HG03342 (cell line): ENCODE measurements at regions not wholly inside any gene's neighbourhood (a gene's known extent, or its start where the extent isn't known, plus 50 kb on each side); places are given as distances from the start of the nearest gene placed in this dataset.

Experiments used
- ATAC-seq: cut with Tn5 transposase; IDR thresholded peaks from one replicate; pipeline ENCODE4 v1.9.1; 2021; ENCODE audit warnings: mild to moderate bottlenecking, moderate library complexity; ENCODE audit not compliant: unreplicated experiment

DNA sequence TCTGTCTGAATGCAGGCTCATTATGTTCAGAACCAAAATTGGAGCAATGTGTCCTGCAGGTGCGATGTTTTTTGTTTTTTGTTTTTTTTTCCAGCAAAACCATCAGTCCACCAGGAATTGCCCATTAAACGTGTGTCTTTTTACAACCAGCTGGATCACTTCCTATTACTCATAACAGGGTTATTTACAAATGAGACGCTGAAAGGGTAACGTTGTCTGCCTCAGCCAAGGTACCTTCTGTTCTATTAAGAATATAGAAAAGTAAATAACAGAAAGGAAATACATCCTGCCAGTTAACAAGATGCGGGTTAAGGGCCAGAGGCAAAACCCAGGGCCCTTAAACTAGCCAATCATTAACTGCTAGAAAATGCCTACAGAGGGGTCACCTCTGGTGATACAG, 590.4 kb downstream of the TBC1D4 start:
- no peak for ATAC-seq

DNA sequence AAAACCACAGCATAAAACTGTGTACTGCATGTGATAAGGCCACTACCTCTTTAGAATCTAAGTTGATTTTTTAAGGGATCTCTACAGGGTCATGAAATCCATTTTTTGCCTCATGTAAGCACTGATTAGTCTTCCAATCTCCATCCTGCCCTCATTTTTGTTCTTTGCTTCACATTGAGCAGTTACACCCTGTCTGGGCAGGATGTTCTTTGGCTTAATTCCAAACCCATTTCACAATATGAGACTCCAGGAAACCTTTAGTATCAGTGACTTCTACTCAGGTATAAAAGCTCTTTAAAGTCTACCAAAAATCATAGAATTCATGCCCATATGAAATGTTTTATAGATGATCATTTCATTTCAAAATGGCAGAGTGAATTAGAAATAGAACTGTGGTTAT, 592.6 kb downstream of the TBC1D4 start:
- no peak for ATAC-seq

DNA sequence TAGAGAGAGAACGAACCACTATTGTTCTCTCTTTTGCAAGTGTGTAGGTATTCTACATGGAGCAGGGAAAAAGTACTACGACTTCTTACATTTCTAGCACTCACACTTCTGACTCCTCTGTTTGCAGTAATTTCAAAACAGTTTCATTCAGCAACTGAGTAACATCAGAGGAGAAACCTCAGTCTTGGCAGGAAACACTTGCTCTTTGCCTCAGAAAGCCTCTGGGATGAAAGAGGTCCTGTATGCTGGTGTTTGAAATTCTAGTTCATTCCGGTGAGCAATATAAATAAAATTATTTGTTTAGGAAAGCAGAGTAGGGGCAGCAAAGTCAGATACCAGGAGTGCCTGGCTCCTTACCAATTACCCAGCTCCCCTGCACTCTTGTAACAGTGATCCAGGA, 595.5 kb downstream of the TBC1D4 start:
- ATAC-seq = no peak

DNA sequence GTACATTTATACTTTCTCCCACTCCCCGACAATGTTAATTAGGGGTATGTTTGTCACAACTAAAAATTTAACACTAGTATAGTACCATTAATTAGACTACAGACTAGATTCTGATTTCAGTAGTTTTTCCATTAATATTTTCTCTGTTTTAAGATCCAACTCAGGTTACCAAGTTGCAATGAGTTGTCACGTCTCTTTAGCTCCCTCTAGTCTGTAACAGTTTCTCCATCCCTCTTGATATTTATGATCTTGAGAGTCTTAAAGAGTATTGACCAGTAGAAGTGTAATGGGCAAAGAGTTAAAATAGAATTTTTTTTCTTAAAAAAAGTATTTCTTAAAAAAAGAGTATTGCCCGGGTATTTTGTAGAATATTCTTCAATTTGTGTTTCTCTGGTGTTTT, 598.1 kb downstream of the TBC1D4 start:
- no peak for ATAC-seq

DNA sequence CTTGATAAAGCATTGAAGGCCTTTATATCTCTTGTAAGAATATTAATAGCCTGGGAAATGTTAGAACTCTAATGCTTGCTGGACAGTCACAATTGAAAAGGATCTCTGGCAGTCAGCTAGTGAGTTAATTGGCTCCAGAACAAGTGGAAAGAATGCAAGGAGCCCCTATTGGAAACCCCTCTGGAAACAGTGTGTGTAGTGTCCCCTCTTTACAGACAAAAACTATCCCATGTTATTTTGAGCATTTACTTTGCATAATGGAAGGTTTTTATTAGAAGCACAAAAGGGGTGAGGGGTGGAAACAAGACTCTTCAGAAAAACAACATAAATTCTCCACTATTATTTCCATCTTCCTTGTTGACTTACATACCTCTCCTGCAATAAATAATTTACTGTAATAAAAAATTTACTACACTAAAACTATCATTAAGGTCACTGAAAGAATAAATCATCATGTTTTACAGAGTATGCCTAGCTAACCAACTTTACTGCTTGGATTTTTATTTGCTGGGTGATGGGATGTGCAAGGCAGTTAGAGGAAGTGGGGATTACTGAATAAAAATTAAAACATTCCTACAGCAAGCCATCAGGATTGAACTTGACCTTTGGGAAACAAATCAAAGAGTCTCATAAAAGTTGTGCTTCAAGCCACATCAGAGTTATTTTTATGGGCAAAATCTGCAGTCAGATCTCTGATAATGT, 610.4 kb downstream of the TBC1D4 start:
- ATAC-seq = no peak

DNA sequence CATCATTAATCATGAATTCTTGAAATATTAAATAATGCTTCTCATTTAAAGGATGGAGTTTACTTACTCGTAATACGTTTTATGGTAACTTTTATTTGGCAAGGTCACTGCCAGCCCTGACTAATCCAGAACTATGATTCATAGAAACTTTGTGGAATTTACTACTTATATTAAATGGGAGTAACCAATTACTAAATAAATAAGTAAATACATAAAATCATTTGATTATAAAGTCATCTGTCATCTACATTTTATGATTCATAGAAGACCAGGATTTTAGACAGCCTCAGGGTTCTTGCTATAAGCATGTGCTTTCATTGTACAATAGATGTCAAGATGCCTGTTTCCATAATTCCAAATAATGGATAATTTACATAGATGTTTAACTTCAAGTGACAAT, 611.1 kb downstream of the TBC1D4 start:
- no peak for ATAC-seq

DNA sequence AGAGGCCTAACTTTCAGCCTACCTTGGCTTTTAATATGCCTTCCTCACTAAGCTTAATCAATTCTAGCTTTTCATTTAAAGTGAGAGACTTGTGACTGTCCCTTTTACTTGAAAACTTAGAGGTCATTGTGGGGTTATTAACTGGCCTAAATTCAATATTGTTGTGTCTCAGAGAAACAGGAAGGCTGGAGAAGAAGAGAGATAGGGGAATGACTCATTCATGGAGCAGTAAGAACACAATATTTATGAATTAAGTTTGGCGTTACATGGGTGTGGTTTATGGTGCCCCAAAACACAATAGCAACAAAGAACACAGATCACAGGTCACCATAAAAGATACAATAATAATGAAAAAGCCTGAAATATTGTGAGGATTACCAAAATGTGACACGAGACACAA, 612.1 kb downstream of the TBC1D4 start:
- ATAC-seq = no peak

DNA sequence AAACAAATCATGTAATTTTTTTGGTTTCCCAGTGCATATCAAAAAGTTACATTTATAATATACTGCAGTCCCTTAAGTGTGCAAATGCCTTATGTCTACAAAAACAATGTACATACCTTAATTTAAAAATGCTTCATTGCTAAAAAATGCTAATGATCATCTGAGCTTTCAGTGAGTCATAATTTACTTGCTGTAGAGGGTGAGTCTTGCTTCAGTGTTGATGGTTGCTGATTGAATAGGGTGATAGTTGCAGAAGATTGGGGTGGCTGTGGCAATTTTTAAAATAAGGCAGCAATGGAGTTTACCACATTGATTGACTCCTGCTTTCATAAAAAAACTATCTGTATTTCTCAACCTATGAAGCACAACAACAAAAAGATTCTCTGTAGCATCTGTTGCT, 613.9 kb downstream of the TBC1D4 start:
- ATAC-seq = no peak

DNA sequence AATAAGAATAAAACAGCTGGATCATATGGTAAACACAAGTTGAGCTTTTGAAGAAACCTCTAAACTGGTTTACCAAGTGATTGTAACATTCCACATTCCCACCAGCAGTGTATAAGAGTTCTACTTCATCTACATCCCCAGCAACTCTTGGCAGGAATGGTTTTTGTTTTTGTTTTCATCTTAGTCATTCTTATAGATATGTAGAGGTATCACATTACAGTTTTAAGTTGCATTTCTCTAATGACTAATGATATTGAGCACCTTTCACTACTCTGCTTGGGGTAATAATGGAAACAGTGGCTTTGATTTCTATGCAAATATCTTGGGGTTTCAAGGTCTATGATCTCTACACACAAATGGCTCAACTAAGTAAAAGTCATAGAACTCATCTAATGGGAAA, 614.5 kb downstream of the TBC1D4 start:
- ATAC-seq = peak; percentile 49

DNA sequence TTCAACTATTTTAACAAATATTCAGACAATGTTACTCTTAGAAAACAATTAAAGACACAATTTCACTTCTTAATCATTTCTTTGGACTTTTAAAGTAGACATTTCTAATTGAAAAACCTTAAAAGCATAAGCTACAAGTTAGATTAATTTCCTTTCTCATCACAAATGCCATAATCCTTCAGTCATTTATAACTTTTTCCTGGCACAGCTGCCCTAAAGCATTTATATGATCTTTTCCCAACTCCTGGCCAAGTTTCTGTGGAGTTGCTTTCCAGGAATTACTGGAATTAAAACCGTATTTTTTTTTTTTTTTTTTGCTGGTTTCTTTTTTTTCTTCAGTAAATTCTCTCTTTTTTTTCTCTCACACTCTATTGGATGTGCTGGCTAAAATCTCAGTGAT, 615.9 kb downstream of the TBC1D4 start:
- ATAC-seq = no peak

DNA sequence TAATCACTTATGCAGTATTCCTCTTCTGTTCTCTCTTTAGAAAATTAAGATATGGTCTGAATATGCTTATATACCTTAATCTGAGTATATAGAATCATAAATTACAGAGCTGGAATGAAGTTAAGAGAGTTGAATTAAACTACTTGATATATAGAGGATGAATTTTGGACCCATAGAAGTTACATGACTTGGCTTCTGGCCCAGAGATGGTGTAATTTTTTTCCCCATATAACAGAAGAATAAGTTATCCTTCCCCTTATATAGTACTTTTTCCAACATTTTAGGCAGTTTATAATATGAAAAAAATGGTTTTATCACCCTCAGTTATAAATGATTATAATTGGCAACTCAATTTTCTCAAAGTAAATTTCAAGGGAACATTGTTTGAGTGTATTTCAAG, 616.3 kb downstream of the TBC1D4 start:
- ATAC-seq = no peak

DNA sequence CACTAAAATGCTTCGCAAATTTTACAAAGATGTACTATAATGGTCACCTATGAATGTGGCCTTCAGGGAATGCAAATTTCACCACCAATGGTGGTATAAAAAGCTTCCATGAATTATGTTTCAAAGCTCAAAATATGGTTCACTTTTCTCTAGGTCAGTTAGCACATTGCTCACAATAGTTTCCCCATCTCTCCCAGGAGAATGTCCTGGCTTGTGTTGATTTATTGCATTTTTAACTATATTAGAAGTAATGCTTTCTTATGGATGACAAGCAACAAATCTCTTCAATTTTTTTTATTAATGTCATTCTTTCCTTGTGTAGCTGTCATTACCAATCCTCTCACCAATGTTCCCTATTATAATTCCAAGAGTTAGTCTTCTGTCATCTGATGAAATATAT, 621.2 kb downstream of the TBC1D4 start:
- ATAC-seq = no peak

DNA sequence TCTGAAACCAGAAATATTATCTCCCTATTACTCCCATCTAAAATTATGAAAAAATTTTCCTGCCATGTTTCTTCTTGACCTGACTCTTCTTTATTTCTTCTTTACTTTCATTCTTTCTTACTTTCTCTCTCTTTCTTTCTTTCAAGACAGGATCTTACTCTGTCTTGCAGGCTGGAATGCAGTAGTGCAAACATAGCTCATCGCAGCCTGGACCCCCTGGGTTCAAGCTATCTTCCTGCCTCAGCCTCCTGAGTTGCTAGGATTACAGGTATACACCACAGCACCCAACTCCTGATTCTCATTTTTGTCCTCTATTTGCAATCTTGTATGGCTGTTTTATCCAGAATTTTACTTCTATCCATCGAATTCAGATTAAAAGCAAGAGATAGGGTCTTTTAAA, 631.1 kb downstream of the TBC1D4 start:
- no peak for ATAC-seq

DNA sequence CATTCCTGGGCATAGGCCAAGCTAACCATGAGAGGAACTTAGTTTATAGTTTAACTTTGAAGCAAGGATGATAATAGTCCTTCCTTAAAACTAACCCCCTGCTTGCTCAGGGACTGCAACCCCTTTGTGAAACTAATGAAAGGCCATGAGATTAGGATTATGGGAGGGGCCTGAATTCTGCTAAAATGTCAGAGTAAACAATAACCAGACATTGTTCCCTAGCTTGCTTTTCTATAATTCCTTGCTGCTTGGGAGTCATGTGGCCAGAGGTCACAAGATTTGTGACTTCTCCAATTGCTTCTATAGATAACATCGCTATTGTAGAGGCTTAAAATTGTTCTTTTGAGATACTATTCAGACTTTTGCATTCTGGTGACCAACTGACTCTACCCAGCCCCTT, 634.0 kb downstream of the TBC1D4 start:
- ATAC-seq = no peak

DNA sequence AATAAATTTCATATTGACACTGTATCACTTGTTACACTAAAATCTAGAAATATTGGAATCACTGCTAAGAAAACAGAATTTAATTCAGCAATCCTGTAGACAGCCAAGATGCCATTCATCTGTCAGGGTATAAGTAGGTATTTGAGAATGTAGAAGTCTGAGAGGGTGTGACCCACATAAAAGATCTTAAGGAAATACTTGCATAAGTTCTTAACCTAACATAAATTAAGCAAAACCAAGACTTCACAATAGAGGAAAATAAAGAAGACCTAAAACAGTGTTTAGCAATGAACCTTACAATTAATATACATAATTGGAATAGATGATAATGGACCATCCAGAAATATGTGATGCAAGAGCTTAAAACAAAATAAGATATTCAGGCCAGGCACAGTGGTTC, 636.2 kb downstream of the TBC1D4 start:
- ATAC-seq = no peak

DNA sequence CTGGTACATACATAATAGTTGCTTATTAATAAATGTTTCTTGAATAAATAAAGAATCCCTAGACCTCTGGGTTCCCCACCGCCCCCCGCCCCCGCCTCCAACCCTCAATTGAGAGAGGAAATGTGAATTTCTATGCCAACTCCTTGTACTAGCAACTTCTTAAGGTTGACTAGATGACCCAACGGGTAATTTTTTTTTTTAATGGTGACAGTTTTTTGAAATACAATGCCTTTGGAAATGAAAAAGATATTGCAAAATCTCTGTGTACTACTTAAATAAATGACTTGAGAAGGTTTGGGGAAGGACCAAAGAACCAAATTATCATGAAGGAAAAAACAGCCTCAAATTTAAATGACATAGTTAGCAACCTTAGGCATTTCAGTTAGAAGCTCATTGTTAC, 640.3 kb downstream of the TBC1D4 start:
- ATAC-seq = no peak

DNA sequence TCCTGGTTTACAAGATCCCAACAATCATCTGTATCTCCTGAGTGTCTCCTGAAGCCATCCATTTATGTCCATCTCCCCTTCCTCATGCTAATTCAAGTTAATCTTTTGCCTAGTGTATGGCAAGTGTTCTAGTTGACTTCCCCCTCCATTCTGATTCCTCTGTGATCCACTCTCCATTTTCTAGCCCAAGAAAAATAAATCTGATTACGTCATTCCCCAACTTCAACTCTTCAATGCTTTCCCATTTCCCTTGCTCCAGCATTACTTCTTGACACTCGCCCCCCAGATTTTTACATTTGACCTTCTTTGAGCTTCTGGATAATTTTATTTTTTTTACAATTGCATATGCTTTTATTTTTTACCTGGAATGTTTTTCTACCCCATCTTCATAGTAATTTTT, 640.8 kb downstream of the TBC1D4 start:
- no peak for ATAC-seq

DNA sequence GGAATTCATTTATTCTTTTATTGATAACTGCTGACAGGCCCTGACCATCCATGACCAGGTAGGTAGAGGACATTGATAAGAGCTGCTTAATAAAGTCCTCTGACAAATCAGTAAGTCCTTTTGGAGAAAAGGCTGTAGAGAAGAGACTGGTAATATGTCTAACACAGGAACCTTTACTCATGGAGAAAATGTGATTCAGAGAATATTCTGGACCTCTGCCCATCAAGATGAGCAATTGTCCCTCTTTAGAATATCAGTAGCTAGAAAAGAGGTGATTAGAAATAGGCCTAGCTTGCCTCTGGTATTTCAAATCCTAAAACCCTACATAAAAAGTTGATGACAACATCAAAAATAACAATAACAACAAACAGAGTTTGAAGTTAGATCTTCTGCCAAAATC, 642.3 kb downstream of the TBC1D4 start:
- ATAC-seq = no peak

DNA sequence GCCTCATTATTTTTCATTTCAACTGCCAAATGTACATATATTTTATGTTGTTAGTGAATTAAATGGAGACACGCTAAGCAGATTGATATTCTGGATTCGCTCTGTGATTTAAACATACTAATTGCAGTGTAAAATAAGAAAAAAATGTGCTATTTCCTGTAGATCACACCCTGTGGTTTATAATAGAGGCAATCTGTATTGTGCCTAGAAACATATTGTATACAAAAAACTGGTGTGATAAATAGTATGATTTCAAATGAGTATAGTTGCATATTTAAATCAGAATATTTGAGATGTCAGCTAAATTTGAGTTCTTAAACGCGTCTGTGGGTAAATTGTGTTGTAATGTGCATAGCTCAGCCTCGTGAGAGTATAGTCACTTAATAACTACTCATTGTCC, 643.9 kb downstream of the TBC1D4 start:
- no peak for ATAC-seq

DNA sequence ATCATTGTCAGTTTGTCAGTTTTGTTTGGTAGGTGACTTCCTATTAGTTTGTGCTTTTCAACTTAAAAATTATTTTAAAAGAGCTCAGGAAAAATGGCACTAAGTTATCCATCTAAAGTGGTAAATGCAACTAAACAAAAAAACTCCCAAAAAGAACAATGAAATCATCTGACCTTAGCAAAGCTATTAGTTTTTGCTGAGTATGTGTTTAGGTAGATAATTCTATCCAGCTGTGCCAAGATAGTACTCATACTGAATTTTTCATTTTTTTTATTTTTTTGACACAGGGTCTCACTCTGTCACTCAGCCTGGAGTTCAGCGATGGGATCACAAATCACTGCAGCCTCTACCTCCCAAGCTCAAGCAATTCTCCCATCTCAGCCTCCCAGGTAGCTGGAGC, 645.3 kb downstream of the TBC1D4 start:
- ATAC-seq = no peak

DNA sequence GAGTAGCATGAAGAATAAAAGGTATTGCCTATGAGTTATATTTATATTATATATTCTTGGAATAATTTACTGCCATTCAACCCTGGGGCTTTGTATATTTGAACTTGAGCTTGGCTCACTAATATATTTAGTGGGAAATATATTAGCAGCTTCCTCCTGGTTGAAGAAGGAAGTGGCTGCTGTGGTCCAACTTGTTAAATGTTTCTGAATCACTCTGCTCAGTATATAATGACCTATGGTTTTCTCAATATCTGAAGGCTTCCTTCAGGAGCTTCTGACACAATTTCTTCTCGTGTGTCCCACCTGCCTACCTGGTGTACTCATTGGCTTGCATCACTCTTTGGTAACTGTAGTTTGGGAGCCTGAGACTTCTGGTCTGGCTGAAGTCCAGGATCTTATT, 646.4 kb downstream of the TBC1D4 start:
- ATAC-seq = no peak

DNA sequence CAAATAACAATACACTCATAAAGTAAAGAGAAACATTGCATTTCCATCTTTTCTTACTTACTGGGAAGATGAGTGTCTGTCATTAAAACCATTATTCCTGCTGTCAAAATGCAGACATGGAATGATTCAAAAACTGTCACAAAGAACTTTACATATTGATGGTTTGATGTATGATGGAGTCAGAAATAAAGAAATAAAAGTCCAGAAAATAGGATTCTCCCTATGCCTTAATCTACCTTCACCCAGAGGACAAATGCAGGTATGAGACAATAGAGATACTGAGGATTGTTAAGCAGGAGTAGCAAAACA, 656.1 kb downstream of the TBC1D4 start:
- ATAC-seq = no peak

DNA sequence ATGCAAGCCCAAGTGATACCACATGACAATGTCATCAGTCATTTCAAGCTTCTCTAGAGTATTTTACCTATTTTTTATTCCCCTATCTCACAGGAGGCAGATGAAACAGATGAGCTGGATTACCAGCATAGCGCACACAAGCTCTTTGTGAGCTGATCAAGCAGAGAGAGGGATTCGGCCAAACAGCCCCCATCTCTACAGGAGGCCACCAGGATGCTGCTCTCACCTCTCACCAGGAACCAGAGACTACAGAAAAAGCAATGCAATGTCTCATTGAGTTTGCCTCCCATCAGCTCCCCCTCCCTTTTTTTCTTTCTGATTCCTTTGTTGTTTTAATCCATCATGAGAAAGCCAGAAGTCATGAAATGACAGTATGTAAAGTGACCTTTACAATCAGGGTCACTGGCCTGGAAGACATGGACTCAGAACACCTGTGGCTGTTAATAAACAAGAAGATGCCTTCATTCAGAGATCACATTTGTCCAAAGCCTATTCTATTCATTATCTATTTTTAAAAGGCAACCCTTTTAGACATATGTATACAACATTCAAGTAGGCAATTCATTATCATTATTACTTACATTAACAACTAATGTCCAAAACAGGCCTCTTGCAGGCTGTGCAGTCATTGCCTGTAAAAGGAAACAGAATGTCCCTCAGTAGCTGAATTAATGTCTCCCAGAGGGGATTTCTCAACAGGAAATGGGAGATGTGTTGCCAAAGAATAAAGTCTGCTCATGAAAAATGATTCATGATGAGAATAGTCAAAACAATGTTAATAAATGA, 656.6 kb downstream of the TBC1D4 start:
- ATAC-seq = no peak
